Stimulated activated CD4-positive, alpha-beta T cell treated with anti-CD3 and anti-CD28 coated beads, Interleukin-2, amount 100 ng/mL, for 24 hours (primary cell): ENCODE measurements at regions not wholly inside any gene's neighbourhood (a gene's known extent, or its start where the extent isn't known, plus 50 kb on each side); places are given as distances from the start of the nearest gene placed in this dataset.
"Not testable (repeated sequence)": the region's sequence is repeated elsewhere in the genome, so short reads cannot be mapped to it uniquely, and the experiment has no call there.

ENCODE experiments used
- DNase-seq, 2 donors: peaks; one replicate each; pipeline ENCODE4 v3.0.0-alpha.2; 2020

GRCh38 chr2:172294983-172295382 is 132.4 kb upstream of the ITGA6 start:
- DNase-seq: no peak

GRCh38 chr2:172295677-172296076 is 131.7 kb upstream of the ITGA6 start:
- no peak for DNase-seq

GRCh38 chr2:172296267-172297046 is 130.9 kb upstream of the ITGA6 start:
- DNase-seq: no peak

GRCh38 chr2:172297531-172297930 is 129.9 kb upstream of the ITGA6 start:
- DNase-seq: no peak

GRCh38 chr2:172297950-172298349 is 129.4 kb upstream of the ITGA6 start:
- DNase-seq: no peak

- no peak for DNase-seq
These were observed 127.6 kb upstream of the ITGA6 start for GRCh38 chr2:172299741-172300140.

GRCh38 chr2:172300851-172301250 is 126.5 kb upstream of the ITGA6 start:
- DNase-seq: no peak

GRCh38 chr2:172305066-172305465 is 122.3 kb upstream of the ITGA6 start:
- DNase-seq: no peak

- no peak for DNase-seq
These were observed 119.6 kb upstream of the ITGA6 start for GRCh38 chr2:172307800-172308199.

GRCh38 chr2:172308253-172308935 is 119.0 kb upstream of the ITGA6 start:
- DNase-seq: no peak

GRCh38 chr2:172311921-172312345 is 115.5 kb upstream of the ITGA6 start:
- DNase-seq: no peak

- no peak for DNase-seq
These were observed 113.6 kb upstream of the ITGA6 start for GRCh38 chr2:172313715-172314341.

GRCh38 chr2:172315070-172315469 is 112.3 kb upstream of the ITGA6 start:
- DNase-seq: not testable (repeated sequence)

- no peak for DNase-seq
These were observed 105.3 kb upstream of the ITGA6 start for GRCh38 chr2:172322049-172322448.

GRCh38 chr2:172323256-172323655 is 104.1 kb upstream of the ITGA6 start:
- DNase-seq: no peak

- DNase-seq: no peak
These were observed 103.4 kb upstream of the ITGA6 start for GRCh38 chr2:172323861-172324597.

- DNase-seq: no peak
These were observed 101.2 kb upstream of the ITGA6 start for GRCh38 chr2:172326211-172326509.

- no peak for DNase-seq
These were observed 99.1 kb upstream of the ITGA6 start for GRCh38 chr2:172328103-172328841.

GRCh38 chr2:172329416-172329773 is 98.0 kb upstream of the ITGA6 start:
- no peak for DNase-seq

- DNase-seq: no peak
These were observed 97.4 kb upstream of the ITGA6 start for GRCh38 chr2:172329774-172330671.

GRCh38 chr2:172332507-172332906 is 94.9 kb upstream of the ITGA6 start:
- no peak for DNase-seq
